ENCODE measurements at regions not wholly inside any gene's neighbourhood (a gene's known extent, or its start where the extent isn't known, plus 50 kb on each side); places are given as distances from the start of the nearest gene placed in this dataset.

DNA sequence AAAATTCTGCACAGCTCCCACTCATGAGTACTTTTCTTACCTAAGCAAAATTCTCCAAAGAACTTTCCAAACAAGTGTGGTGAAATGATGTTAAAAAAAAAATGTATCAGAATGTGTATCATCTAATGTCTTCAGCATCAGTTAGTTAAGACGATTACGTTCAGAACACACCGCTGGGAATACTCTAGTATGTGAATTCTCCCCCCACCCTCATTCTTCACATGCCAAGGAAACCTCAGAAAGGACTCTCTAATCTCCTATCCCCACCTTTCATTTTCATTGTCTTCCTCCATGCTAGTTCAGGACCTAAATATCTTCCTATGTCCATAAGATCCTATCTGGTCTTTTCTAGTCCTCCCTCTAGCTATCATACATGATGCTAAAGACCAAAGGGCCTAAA lies 457.4 kb downstream of the SHQ1 start:
- no peak for DNase-seq (ENCODE audit: low read depth in 1 of 2, low spot score in 2 of 2)

More for the DNA sequence above, 457.4 kb downstream of the SHQ1 start:
- CTCF ChIA-PET (ENCODE audit: partially characterized antibody) = interaction anchor here (0.7 to 2.1 kb wide), 3 partner anchors 16 to 429 kb away, joined by 3 to 5 read pairs (median 4); no protein-coding TSS in a partner anchor
- no peak overlapping the region for H2AFZ ChIP-seq (ENCODE audit: low read length)
- no peak overlapping the region for H3K18ac ChIP-seq (ENCODE audit: extremely low read depth, low read length)
- no peak overlapping the region for H3K23ac ChIP-seq (ENCODE audit: insufficient read length)
- peaks cover 2 to 19% (median 11%) of the 10 kb centered on the region in 4 experiments; a peak in 5 of 7 replicates for H3K4me1 ChIP-seq (replicated peaks in 1 of 4; ENCODE audit: control insufficient read depth in 3 of 4, insufficient read depth in 4 of 4, low read length in 3 of 4)
- no peak overlapping the region for H2BK120ac ChIP-seq (replicated peaks; ENCODE audit: low read depth, low read length)
- H3K4ac ChIP-seq (replicated peaks; ENCODE audit: insufficient read length, low read depth, low read length) = no peak overlapping the region
- peaks cover 14 to 30% of the 10 kb centered on the region in 2 experiments for H4K20me1 ChIP-seq (replicated peaks in 1 of 2; ENCODE audit: control insufficient read depth in 1 of 2, insufficient read depth in 2 of 2, low read length in 2 of 2)
- FAIRE-seq = no peak
- no peak overlapping the region for H4K5ac ChIP-seq (ENCODE audit: insufficient read length, low read depth, low read length)
- POLR2A ChIA-PET (ENCODE audit: partially characterized antibody) = interaction anchor here (0.6 to 2.0 kb wide), 2 partner anchors 55 to 647 kb away, joined by 5 read pairs; partner anchors contain the start of gene RYBP
- no peak for TF ChIP-seq BCL11A (IDR thresholded peaks at IDR 0.05; ENCODE audit: low read depth in 2 of 2, low read length in 2 of 2)
- peak; percentile 69 for TF ChIP-seq TEAD4 (IDR thresholded peaks at IDR 0.05; ENCODE audit: low read depth, low read length)
- H3K79me1 ChIP-seq (ENCODE audit: low read depth, low read length) = peaks cover 8% of the 10 kb centered on the region
- no peak overlapping the region for H2BK15ac ChIP-seq (ENCODE audit: low read length)
- H3K27ac ChIP-seq (ENCODE audit: low read depth, low read length) = no peak overlapping the region
- H3K14ac ChIP-seq (ENCODE audit: insufficient read length) = no peak overlapping the region
- H3K36me3 ChIP-seq (ENCODE audit: control insufficient read depth in 2 of 4, insufficient read depth in 4 of 4, low read length in 3 of 4) = no peaks in the 10 kb centered on the region
- peak overlapping the region in 1 of 2 experiments; percentile 3; a peak in 1 of 4 replicates for H3K4me2 ChIP-seq (ENCODE audit: insufficient read depth in 1 of 2, low read depth in 2 of 2, low read length in 2 of 2)
- no peak overlapping the region for H2BK5ac ChIP-seq (ENCODE audit: low read depth, low read length)
- H4K8ac ChIP-seq (ENCODE audit: extremely low read depth, insufficient read depth, low read length) = no peak overlapping the region
- WGBS, 2 experiments (ENCODE audit: extremely low coverage in 1 of 2, insufficient coverage in 1 of 2, insufficient read length in 1 of 2, insufficient replicate concordance in 2 of 2, low coverage in 1 of 2, low lambda C conversion rate in 2 of 2, missing lambda C conversion rate in 1 of 2) = 74% methylated on average over 3 of the region's 3 CpGs; no CpG with 5 or more reads in 1 of the 2 experiments
- H3K56ac ChIP-seq (replicated peaks; ENCODE audit: insufficient read length, low read depth, low read length) = no peak overlapping the region
- no peak overlapping the region for H2BK20ac ChIP-seq (ENCODE audit: low read length)
- no peaks in the 10 kb centered on the region for H3K23me2 ChIP-seq (ENCODE audit: low read depth, low read length)
- no peak overlapping the region for H2AK5ac ChIP-seq (ENCODE audit: low read depth, low read length)
- no peak overlapping the region for H3K4me3 ChIP-seq (ENCODE audit: extremely low read depth in 1 of 4, insufficient read depth in 2 of 4, low read depth in 3 of 4, low read length in 4 of 4)
- H3K79me2 ChIP-seq (ENCODE audit: control insufficient read depth in 1 of 2, insufficient read depth in 2 of 2, low read length in 2 of 2) = peaks cover 8 to 100% of the 10 kb centered on the region in 2 experiments; a peak in 3 of 4 replicates
- no peak overlapping the region for H3K9ac ChIP-seq (replicated peaks in 1 of 4; ENCODE audit: extremely low read depth in 1 of 4, low read depth in 3 of 4, low read length in 3 of 4)
- no peak overlapping the region for H2BK12ac ChIP-seq (ENCODE audit: low read depth, low read length)
- no peaks in the 10 kb centered on the region for H3K9me3 ChIP-seq (ENCODE audit: insufficient read depth in 2 of 2, low read depth in 1 of 2, low read length in 1 of 2)
- H4K91ac ChIP-seq (replicated peaks; ENCODE audit: insufficient read length, low read length) = no peak overlapping the region
- H3K27me3 ChIP-seq (replicated peaks in 1 of 4; ENCODE audit: control insufficient read depth in 3 of 4, extremely low read depth in 1 of 4, insufficient read depth in 3 of 4, low read length in 3 of 4) = no peaks in the 10 kb centered on the region

Measured in H1 (cell line).